ENCODE measurements at regions not wholly inside any gene's neighbourhood (a gene's known extent, or its start where the extent isn't known, plus 50 kb on each side); places are given as distances from the start of the nearest gene placed in this dataset.

DNA sequence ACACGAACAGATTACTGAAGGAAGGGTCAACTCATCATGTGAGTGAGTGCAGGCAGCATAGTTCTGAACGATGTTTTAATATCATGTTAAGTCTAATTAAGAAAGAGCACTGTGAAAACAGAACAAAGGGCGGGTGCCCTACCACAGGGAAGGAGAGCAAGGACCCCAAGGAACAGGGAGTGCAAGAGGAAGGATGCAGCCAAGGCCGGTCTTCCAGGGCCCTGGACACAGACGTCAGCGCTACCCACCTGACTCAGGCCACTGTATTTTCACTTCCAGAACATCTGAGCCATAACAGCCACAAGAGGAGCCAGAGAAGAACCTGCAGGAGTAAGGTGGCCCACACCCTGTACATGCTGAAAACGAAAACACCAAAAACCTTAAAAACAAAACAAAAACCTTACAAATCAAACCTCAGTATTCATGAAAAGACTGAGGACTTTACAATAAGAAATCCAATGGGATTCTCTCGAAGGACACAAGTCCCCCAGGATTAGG, 506.1 kb upstream of the AKR1E2 start:
- TF ChIP-seq, protein P1, sequence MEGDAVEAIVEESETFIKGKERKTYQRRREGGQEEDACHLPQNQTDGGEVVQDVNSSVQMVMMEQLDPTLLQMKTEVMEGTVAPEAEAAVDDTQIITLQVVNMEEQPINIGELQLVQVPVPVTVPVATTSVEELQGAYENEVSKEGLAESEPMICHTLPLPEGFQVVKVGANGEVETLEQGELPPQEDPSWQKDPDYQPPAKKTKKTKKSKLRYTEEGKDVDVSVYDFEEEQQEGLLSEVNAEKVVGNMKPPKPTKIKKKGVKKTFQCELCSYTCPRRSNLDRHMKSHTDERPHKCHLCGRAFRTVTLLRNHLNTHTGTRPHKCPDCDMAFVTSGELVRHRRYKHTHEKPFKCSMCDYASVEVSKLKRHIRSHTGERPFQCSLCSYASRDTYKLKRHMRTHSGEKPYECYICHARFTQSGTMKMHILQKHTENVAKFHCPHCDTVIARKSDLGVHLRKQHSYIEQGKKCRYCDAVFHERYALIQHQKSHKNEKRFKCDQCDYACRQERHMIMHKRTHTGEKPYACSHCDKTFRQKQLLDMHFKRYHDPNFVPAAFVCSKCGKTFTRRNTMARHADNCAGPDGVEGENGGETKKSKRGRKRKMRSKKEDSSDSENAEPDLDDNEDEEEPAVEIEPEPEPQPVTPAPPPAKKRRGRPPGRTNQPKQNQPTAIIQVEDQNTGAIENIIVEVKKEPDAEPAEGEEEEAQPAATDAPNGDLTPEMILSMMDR (IDR thresholded peaks at IDR 0.05): no peak
- no peak for TF ChIP-seq POLR2A (IDR thresholded peaks at IDR 0.05)
